ENCODE measurements at regions not wholly inside any gene's neighbourhood (a gene's known extent, or its start where the extent isn't known, plus 50 kb on each side); places are given as distances from the start of the nearest gene placed in this dataset.

DNA sequence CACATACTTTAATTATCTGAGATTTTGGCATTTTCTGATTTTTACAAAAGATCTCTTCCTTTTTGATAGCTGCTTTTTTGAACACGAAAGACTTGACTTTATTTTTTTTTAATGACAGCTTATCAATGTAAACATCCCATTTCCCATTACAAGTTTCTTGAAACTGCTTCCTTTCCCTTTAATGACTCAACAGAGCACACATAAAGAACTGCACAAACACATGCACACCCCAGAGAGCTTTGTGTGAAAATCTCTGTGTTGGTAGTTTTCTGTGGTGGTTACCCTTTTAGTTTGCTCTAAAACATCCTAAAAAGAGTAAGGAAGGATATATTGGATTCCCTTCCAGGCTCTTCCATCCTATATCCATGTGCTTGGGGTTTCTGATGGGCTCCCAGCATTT is 125.1 kb upstream of the ZNF32 start:
- TF ChIP-seq, protein P1, sequence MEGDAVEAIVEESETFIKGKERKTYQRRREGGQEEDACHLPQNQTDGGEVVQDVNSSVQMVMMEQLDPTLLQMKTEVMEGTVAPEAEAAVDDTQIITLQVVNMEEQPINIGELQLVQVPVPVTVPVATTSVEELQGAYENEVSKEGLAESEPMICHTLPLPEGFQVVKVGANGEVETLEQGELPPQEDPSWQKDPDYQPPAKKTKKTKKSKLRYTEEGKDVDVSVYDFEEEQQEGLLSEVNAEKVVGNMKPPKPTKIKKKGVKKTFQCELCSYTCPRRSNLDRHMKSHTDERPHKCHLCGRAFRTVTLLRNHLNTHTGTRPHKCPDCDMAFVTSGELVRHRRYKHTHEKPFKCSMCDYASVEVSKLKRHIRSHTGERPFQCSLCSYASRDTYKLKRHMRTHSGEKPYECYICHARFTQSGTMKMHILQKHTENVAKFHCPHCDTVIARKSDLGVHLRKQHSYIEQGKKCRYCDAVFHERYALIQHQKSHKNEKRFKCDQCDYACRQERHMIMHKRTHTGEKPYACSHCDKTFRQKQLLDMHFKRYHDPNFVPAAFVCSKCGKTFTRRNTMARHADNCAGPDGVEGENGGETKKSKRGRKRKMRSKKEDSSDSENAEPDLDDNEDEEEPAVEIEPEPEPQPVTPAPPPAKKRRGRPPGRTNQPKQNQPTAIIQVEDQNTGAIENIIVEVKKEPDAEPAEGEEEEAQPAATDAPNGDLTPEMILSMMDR (IDR thresholded peaks at IDR 0.05 in 2 of 3, conservative IDR thresholded peaks at IDR 0.05 in 1 of 3; ENCODE audit: borderline replicate concordance in 1 of 3, insufficient read depth in 1 of 3, low read depth in 2 of 3, low read length in 2 of 3) = no peak
- TF ChIP-seq, protein P2, sequence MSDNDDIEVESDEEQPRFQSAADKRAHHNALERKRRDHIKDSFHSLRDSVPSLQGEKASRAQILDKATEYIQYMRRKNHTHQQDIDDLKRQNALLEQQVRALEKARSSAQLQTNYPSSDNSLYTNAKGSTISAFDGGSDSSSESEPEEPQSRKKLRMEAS (IDR thresholded peaks at IDR 0.05) = no peak
- no peak for TF ChIP-seq SIN3A (IDR thresholded peaks at IDR 0.05; ENCODE audit: low read depth)
- TF ChIP-seq POLR2AphosphoS5 (IDR thresholded peaks at IDR 0.05; ENCODE audit: low read depth, low read length) = no peak
- no peak for TF ChIP-seq EGR1 (IDR thresholded peaks at IDR 0.05; ENCODE audit: low read depth)
- TF ChIP-seq ELF1 (IDR thresholded peaks at IDR 0.05; ENCODE audit: borderline replicate concordance, low read depth) = no peak
- no peak for TF ChIP-seq FOSL1 (IDR thresholded peaks at IDR 0.05; ENCODE audit: low read depth)

Measured in HCT116 (cell line).